ENCODE measurements at regions not wholly inside any gene's neighbourhood (a gene's known extent, or its start where the extent isn't known, plus 50 kb on each side); places are given as distances from the start of the nearest gene placed in this dataset.

DNA sequence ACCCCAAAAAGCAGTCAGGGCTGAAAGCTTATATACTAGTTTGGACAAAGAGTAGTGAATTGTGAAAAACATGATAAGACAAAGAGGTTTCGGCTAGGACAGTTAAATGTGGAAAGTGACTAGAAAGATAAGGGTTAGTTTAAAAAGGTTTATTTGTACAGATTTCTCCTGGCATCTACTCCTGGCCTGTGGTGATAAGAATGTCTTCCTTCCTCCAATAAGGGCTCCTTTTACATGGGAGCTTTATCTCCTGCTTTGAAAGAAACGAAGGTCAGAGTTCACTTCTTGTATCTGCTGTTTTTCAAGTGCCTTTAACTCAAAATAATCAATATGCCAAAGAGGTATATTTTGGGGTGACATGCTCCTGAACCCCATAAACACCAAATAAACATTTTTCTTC lies 776.1 kb upstream of the COX7C start:
- no peak for TF ChIP-seq EP300 (IDR thresholded peaks at IDR 0.05)
- no peak for TF ChIP-seq POLR2A (IDR thresholded peaks at IDR 0.05)
- no peak for TF ChIP-seq CTCF (IDR thresholded peaks at IDR 0.05)
- no peak for TF ChIP-seq POLR2AphosphoS5 (IDR thresholded peaks at IDR 0.05)
- Histone ChIP-seq H3K27ac (no peak overlapping the region), H3K27me3 (no peaks in the 10 kb centered on the region), H3K4me3 (no peak overlapping the region), H3K36me3 (no peaks in the 10 kb centered on the region), H3K9me3 (no peaks in the 10 kb centered on the region), H3K4me1 (no peaks in the 10 kb centered on the region)
- ATAC-seq (ENCODE audit: low FRiP score in 2 of 2) (no peak), DNase-seq (no peak)
- 48 to 54% methylated on average over 2 of the region's 2 CpGs for WGBS, 2 donors

GRCh38 chr5:85843535-85843934 lies 774.2 kb upstream of the COX7C start:
- 90 to 91% methylated on average over 5 to 11 of the region's 11 CpGs for WGBS, 2 donors
- Histone ChIP-seq H3K27ac (no peak overlapping the region), H3K36me3 (no peaks in the 10 kb centered on the region), H3K27me3 (no peaks in the 10 kb centered on the region), H3K4me3 (no peak overlapping the region), H3K4me1 (no peaks in the 10 kb centered on the region), H3K9me3 (no peaks in the 10 kb centered on the region)
- DNase-seq (peak in 1 of 2 donors; percentile 9), ATAC-seq (ENCODE audit: low FRiP score in 2 of 2) (peak in 1 of 2 donors; percentile 34)
- no peak for TF ChIP-seq POLR2A (IDR thresholded peaks at IDR 0.05)
- no peak for TF ChIP-seq EP300 (IDR thresholded peaks at IDR 0.05)
- no peak for TF ChIP-seq POLR2AphosphoS5 (IDR thresholded peaks at IDR 0.05)

- no peaks in the 10 kb centered on the region for H3K27me3 ChIP-seq
- no peak for DNase-seq
- ATAC-seq (ENCODE audit: low FRiP score in 2 of 2): no peak
- no peak overlapping the region for H3K4me3 ChIP-seq
- H3K36me3 ChIP-seq: no peaks in the 10 kb centered on the region
- TF ChIP-seq POLR2AphosphoS5 (IDR thresholded peaks at IDR 0.05) (no peak), EP300 (IDR thresholded peaks at IDR 0.05) (no peak), POLR2A (IDR thresholded peaks at IDR 0.05) (no peak), CTCF (IDR thresholded peaks at IDR 0.05) (no peak)
- no peaks in the 10 kb centered on the region for H3K9me3 ChIP-seq
- WGBS, 2 donors: 79 to 82% methylated on average over 4 of the region's 4 CpGs
- no peak overlapping the region for H3K27ac ChIP-seq
- no peaks in the 10 kb centered on the region for H3K4me1 ChIP-seq
These were observed 768.3 kb upstream of the COX7C start for GRCh38 chr5:85849411-85849810.

- H3K27me3 ChIP-seq: no peaks in the 10 kb centered on the region
- ATAC-seq (ENCODE audit: low FRiP score in 2 of 2) (no peak), DNase-seq (no peak)
- H3K36me3 ChIP-seq: no peaks in the 10 kb centered on the region
- H3K4me3 ChIP-seq: no peak overlapping the region
- H3K9me3 ChIP-seq: no peaks in the 10 kb centered on the region
- 90 to 91% methylated on average over 3 of the region's 3 CpGs for WGBS, 2 donors
- no peaks in the 10 kb centered on the region for H3K4me1 ChIP-seq
- H3K27ac ChIP-seq: no peak overlapping the region
- TF ChIP-seq CTCF (IDR thresholded peaks at IDR 0.05) (no peak), EP300 (IDR thresholded peaks at IDR 0.05) (no peak), POLR2A (IDR thresholded peaks at IDR 0.05) (no peak), POLR2AphosphoS5 (IDR thresholded peaks at IDR 0.05) (no peak)
These were observed 752.4 kb upstream of the COX7C start for GRCh38 chr5:85865296-85865695.

DNA sequence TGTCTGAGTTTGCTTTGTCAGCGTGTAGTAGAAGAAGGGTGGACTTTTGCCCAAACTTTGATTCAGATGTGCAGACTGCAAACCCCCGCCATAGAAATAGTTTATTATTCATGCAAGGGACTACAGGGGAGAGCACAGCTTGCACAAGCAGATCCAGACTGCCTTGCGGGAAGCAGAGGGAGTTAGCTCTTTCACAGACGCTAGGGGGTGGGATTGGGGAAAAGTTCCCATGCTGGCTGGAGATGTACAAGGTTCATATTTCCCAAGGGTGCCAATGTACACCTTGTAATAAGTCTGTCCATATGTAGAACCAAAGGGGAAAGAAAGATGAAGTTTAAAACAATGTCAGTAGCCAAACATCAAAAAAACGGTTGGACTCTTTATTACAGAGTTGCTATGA lies 749.7 kb upstream of the COX7C start:
- no peak for TF ChIP-seq POLR2A (IDR thresholded peaks at IDR 0.05)
- TF ChIP-seq POLR2AphosphoS5 (IDR thresholded peaks at IDR 0.05): no peak
- TF ChIP-seq CTCF (IDR thresholded peaks at IDR 0.05): no peak
- no peak for TF ChIP-seq EP300 (IDR thresholded peaks at IDR 0.05)
- Histone ChIP-seq H3K9me3 (no peaks in the 10 kb centered on the region), H3K36me3 (no peaks in the 10 kb centered on the region), H3K27ac (no peak overlapping the region), H3K4me3 (no peak overlapping the region), H3K4me1 (no peaks in the 10 kb centered on the region), H3K27me3 (no peaks in the 10 kb centered on the region)
- DNase-seq: no peak
- WGBS, 2 donors: 86 to 90% methylated on average over 5 of the region's 5 CpGs
- ATAC-seq (ENCODE audit: low FRiP score in 2 of 2): no peak

Data from upper lobe of left lung (tissue), 6 donors.